Uterus (tissue), 3 donors: ENCODE measurements at regions not wholly inside any gene's neighbourhood (a gene's known extent, or its start where the extent isn't known, plus 50 kb on each side); places are given as distances from the start of the nearest gene placed in this dataset.

Source experiments
- DNase-seq, 2 donors: peaks; one replicate each; pipeline ENCODE4 v3.0.0-alpha.2; 2019 to 2020
- H3K27ac ChIP-seq, 2 donors: fragments of 200-600 bp; sonication (generic); 1 replicate in 1 of 2; 2 replicates in 1 of 2; pipeline ENCODE4 v1.5.1; 2016 to 2018
- H3K27me3 ChIP-seq, 2 donors: fragments of 200-600 bp; sonication (generic); one replicate each; pipeline ENCODE4 v1.5.1; 2018 to 2019; ENCODE audit warnings: control low read depth in 1 of 2
- H3K36me3 ChIP-seq, 2 donors: fragments of 200-600 bp; sonication (generic); one replicate each; pipeline ENCODE4 v1.5.1; 2019; ENCODE audit warnings: control low read depth in 1 of 2
- H3K4me1 ChIP-seq, 2 donors: fragments of 200-600 bp; sonication (generic); one replicate each; pipeline ENCODE4 v1.5.1; 2018 to 2019; ENCODE audit warnings: control low read depth in 1 of 2
- H3K4me3 ChIP-seq, 2 donors: fragments of 200-600 bp; sonication (generic); 1 replicate in 1 of 2; 2 replicates in 1 of 2; pipeline ENCODE4 v1.5.1; 2018 to 2019; ENCODE audit warnings: mild to moderate bottlenecking in 1 of 2
- H3K9me3 ChIP-seq, 2 donors: fragments of 200-600 bp; sonication (generic); one replicate each; pipeline ENCODE4 v1.5.1; 2019; ENCODE audit warnings: control low read depth in 1 of 2
- POLR2A ChIP-seq, 2 donors: fragments of 450-650 bp; IDR thresholded peaks; one replicate each; pipeline ENCODE4 v1.6.1; 2016; ENCODE audit warnings: antibody characterized with exemption in 2 of 2, mild to moderate bottlenecking in 1 of 2, moderate library complexity in 1 of 2
- intact Hi-C: fragments of 100-400 bp; cut with DNase I; formaldehyde crosslinking; loops from one replicate; pipeline ENCODE4 v1.15.1; 2023; ENCODE audit warnings: low total_unique reads
- TF ChIP-seq, protein P1 (sequence below), 4 experiments: fragments of 200-600 bp in 2 of 4; fragments of 450-650 bp in 2 of 4; sonication (generic) in 2 of 4; IDR thresholded peaks; one replicate each; pipeline ENCODE4 v1.5.1; 2016 to 2019; ENCODE audit warnings: antibody characterized with exemption in 4 of 4, mild to moderate bottlenecking in 2 of 4, moderate library complexity in 1 of 4
- donor health status: DM: yes; HTN: yes; CAD: no.

DNA sequence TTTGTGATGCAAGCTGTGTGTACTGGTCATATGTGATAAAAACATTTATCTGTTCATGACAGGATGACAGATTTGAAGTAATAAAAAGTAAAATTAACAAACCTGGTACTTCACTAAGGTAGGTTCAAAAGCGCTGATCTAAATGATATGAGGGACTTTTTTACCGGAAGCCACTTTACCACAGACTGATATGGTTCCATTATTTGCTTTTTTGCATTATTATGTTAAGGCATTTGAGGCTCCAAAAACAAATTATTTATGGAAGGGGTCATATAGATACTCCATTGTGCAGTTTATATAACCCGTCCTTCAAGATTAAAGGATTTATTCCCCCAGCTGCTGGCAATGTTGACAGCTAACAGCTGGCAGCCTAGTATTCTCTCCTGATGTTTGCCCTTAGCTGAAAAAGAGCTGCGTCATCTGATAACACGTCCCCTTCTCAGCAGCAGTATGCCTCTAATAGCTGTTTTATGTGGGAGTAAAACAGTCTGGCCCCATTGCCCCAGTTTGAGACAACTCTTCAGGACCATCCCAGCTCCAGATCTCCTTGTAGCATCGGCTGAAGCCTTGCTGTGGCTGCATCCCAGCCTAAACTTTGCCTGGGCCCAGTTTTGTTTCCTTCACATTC lies 84.8 kb upstream of the XIRP2 start:
- H3K27me3 ChIP-seq: no peaks in the 10 kb centered on the region
- TF ChIP-seq POLR2A (IDR thresholded peaks at IDR 0.05): no peak
- TF ChIP-seq, protein P1, sequence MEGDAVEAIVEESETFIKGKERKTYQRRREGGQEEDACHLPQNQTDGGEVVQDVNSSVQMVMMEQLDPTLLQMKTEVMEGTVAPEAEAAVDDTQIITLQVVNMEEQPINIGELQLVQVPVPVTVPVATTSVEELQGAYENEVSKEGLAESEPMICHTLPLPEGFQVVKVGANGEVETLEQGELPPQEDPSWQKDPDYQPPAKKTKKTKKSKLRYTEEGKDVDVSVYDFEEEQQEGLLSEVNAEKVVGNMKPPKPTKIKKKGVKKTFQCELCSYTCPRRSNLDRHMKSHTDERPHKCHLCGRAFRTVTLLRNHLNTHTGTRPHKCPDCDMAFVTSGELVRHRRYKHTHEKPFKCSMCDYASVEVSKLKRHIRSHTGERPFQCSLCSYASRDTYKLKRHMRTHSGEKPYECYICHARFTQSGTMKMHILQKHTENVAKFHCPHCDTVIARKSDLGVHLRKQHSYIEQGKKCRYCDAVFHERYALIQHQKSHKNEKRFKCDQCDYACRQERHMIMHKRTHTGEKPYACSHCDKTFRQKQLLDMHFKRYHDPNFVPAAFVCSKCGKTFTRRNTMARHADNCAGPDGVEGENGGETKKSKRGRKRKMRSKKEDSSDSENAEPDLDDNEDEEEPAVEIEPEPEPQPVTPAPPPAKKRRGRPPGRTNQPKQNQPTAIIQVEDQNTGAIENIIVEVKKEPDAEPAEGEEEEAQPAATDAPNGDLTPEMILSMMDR (IDR thresholded peaks at IDR 0.05): no peak
- H3K27ac ChIP-seq: no peak overlapping the region
- H3K9me3 ChIP-seq: no peaks in the 10 kb centered on the region
- DNase-seq: no peak
- intact Hi-C loops: no loop called here
- no peaks in the 10 kb centered on the region for H3K4me1 ChIP-seq
- no peak overlapping the region for H3K4me3 ChIP-seq
- H3K36me3 ChIP-seq: no peaks in the 10 kb centered on the region

DNA sequence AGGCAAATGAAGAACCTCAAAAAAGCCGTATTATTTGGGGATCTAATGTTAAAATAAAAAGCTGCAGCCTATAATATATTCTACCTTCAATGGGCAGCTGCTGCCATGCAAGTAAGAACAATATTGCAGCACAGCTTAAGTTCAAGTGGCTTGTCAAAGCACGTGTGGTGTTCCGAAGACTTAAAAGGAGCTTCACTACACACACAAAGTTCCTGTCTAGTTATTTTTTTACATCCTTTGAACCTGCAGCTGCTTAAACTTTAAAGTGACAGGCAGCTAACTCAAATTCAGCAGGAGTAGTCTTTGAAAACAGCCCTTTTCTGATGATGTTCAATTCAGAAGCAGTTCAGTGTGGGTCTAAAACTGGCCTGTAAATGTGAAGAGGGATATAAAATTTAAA lies 85.8 kb upstream of the XIRP2 start:
- no peak overlapping the region for H3K27ac ChIP-seq
- no peak for TF ChIP-seq POLR2A (IDR thresholded peaks at IDR 0.05)
- TF ChIP-seq, protein P1 (IDR thresholded peaks at IDR 0.05): no peak
- intact Hi-C loops: no loop called here
- H3K9me3 ChIP-seq: no peaks in the 10 kb centered on the region
- no peak for DNase-seq
- H3K36me3 ChIP-seq: no peaks in the 10 kb centered on the region
- no peak overlapping the region for H3K4me3 ChIP-seq
- no peaks in the 10 kb centered on the region for H3K4me1 ChIP-seq
- H3K27me3 ChIP-seq: no peaks in the 10 kb centered on the region

DNA sequence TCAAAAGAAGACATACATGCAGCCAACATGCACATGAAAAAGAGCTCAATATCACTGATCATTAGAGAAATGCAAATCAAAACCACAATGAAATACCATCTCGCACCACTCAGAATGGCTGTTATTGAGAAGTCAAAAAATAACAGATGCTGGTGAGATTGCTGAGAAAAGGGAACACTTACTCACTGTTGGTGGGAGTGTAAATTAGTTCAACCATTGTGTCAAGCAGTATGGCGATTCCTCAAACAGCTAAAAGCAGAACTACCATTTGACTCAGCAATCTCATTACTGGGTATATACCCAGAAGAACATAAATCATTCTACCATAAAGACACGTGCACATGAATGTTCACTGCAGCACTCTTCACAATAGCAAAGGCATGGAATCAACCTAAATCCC lies 95.5 kb upstream of the XIRP2 start:
- H3K36me3 ChIP-seq: no peaks in the 10 kb centered on the region
- no peaks in the 10 kb centered on the region for H3K27me3 ChIP-seq
- no peak for DNase-seq
- no peak overlapping the region for H3K4me3 ChIP-seq
- H3K27ac ChIP-seq: no peak overlapping the region
- TF ChIP-seq POLR2A (IDR thresholded peaks at IDR 0.05): no peak
- TF ChIP-seq, protein P1 (IDR thresholded peaks at IDR 0.05): no peak
- H3K4me1 ChIP-seq: no peaks in the 10 kb centered on the region
- intact Hi-C loops: no loop called here
- H3K9me3 ChIP-seq: no peaks in the 10 kb centered on the region

DNA sequence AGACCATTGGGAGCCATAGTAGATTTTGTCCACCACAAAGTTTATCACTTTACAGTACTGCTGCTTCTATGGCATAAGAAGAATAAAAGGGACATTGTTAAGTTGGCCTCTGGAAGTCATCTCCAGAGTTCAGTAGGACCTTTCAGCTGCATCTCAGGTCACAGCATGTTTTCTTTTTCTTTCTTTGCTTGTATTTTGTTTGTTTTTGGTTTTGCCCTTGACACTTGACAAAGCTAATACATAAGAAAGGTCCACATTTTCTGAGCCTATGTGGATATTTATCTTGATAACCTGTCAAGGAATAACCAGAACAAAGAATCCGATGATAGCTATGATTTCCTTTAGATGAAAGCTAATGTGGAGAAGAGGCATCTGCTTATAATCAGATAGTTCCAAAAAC lies 101.6 kb upstream of the XIRP2 start:
- TF ChIP-seq POLR2A (IDR thresholded peaks at IDR 0.05): no peak
- no peaks in the 10 kb centered on the region for H3K27me3 ChIP-seq
- H3K4me1 ChIP-seq: no peaks in the 10 kb centered on the region
- no peaks in the 10 kb centered on the region for H3K9me3 ChIP-seq
- intact Hi-C loops: no loop called here
- no peak for DNase-seq
- no peak overlapping the region for H3K4me3 ChIP-seq
- no peak overlapping the region for H3K27ac ChIP-seq
- no peaks in the 10 kb centered on the region for H3K36me3 ChIP-seq

DNA sequence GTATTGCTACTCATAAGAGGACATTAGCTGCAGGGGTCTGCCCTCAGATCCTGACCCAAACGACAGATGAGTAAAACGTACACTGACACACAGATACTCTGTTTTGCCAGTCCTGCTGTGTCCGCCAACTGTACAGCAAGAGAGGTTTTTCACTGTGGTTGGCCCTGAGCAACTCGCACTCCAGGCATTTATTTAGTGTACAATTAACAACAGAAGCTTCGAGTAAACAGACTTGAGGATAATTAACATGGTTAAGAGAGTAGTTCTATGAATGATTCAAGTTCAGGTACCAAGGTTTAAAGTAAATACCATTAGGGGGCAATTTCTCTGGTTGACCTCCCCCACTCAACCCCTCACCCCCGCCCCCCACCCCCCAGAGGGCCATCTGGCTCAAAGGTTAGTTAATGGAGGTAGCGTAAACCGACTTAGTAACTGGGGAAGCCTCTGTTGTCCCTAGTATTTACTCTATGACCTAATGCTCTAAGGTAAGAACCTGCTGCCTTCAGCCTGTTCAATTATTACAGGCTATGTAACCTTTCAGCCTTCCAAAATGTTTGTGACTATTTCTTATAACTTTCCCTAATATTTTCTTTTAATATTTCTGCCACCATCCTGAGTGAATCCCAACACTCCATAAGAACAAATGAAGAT lies 103.9 kb upstream of the XIRP2 start:
- H3K27me3 ChIP-seq: no peaks in the 10 kb centered on the region
- intact Hi-C loops: no loop called here
- no peak overlapping the region for H3K27ac ChIP-seq
- H3K4me3 ChIP-seq: no peak overlapping the region
- no peaks in the 10 kb centered on the region for H3K9me3 ChIP-seq
- no peaks in the 10 kb centered on the region for H3K4me1 ChIP-seq
- DNase-seq: no peak
- TF ChIP-seq, protein P1 (IDR thresholded peaks at IDR 0.05): no peak
- no peak for TF ChIP-seq POLR2A (IDR thresholded peaks at IDR 0.05)
- no peaks in the 10 kb centered on the region for H3K36me3 ChIP-seq
